Ishikawa (cell line): ENCODE measurements at regions not wholly inside any gene's neighbourhood (a gene's known extent, or its start where the extent isn't known, plus 50 kb on each side); places are given as distances from the start of the nearest gene placed in this dataset.

ENCODE experiments used
- CEBPB ChIP-seq: IDR thresholded peaks from 2 replicates; pipeline ENCODE4 v1.6.1; 2012
- CREB1 ChIP-seq: IDR thresholded peaks from 2 replicates; pipeline ENCODE4 v1.6.1; 2012; ENCODE audit warnings: low read depth
- EP300 ChIP-seq: IDR thresholded peaks from 2 replicates; pipeline ENCODE4 v1.6.1; 2012; ENCODE audit warnings: borderline replicate concordance
- FOXM1 ChIP-seq: IDR thresholded peaks from 2 replicates; pipeline ENCODE4 v1.6.1; 2012; ENCODE audit warnings: low read depth, borderline replicate concordance
- NFIC ChIP-seq: IDR thresholded peaks from 2 replicates; pipeline ENCODE4 v1.6.1; 2012
- RAD21 ChIP-seq: IDR thresholded peaks from 2 replicates; pipeline ENCODE4 v1.6.1; 2012; ENCODE audit warnings: low read depth
- TAF1 ChIP-seq: IDR thresholded peaks from 2 replicates; pipeline ENCODE4 v1.6.1; 2012; ENCODE audit warnings: low read depth, mild to moderate bottlenecking
- TEAD4 ChIP-seq: IDR thresholded peaks from 2 replicates; pipeline ENCODE4 v1.6.1; 2012
- YY1 ChIP-seq: IDR thresholded peaks from 2 replicates; pipeline ENCODE4 v1.6.1; 2012; ENCODE audit warnings: low read depth
- TF ChIP-seq, protein P1 (sequence below): IDR thresholded peaks from 2 replicates; pipeline ENCODE4 v1.6.1; 2012; ENCODE audit warnings: low read depth, mild to moderate bottlenecking
- TF ChIP-seq, protein P2 (sequence below): IDR thresholded peaks from 2 replicates; pipeline ENCODE4 v1.6.1; 2012

DNA sequence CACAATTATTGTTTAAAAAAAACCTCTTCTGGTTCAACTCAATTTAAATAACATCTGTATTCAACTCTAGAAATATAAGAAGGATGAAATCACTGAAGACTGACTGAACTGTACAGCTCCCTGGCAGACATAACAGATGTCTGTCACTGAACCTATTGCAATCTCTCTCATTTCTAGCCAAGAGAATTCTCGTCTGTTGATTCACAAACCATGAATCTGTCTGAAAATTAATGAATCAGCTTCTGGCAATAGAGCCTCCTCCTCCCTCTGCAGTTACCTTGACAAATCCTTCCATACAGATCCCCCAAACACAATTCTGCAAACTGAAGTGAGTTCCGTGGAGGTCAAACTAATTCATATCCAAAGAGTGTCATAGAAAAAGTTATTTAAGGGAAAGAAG is 561.4 kb downstream of the PYDC2 start:
- TF ChIP-seq TEAD4, result no peak
- TF ChIP-seq CEBPB, result no peak
- TF ChIP-seq RAD21, result no peak
- TF ChIP-seq YY1, result no peak
- TF ChIP-seq, protein P1, sequence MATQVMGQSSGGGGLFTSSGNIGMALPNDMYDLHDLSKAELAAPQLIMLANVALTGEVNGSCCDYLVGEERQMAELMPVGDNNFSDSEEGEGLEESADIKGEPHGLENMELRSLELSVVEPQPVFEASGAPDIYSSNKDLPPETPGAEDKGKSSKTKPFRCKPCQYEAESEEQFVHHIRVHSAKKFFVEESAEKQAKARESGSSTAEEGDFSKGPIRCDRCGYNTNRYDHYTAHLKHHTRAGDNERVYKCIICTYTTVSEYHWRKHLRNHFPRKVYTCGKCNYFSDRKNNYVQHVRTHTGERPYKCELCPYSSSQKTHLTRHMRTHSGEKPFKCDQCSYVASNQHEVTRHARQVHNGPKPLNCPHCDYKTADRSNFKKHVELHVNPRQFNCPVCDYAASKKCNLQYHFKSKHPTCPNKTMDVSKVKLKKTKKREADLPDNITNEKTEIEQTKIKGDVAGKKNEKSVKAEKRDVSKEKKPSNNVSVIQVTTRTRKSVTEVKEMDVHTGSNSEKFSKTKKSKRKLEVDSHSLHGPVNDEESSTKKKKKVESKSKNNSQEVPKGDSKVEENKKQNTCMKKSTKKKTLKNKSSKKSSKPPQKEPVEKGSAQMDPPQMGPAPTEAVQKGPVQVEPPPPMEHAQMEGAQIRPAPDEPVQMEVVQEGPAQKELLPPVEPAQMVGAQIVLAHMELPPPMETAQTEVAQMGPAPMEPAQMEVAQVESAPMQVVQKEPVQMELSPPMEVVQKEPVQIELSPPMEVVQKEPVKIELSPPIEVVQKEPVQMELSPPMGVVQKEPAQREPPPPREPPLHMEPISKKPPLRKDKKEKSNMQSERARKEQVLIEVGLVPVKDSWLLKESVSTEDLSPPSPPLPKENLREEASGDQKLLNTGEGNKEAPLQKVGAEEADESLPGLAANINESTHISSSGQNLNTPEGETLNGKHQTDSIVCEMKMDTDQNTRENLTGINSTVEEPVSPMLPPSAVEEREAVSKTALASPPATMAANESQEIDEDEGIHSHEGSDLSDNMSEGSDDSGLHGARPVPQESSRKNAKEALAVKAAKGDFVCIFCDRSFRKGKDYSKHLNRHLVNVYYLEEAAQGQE, result no peak
- TF ChIP-seq NFIC, result peak; percentile 35; the same call in 1 of the 2 replicates
- TF ChIP-seq FOXM1, result no peak
- TF ChIP-seq, protein P2, sequence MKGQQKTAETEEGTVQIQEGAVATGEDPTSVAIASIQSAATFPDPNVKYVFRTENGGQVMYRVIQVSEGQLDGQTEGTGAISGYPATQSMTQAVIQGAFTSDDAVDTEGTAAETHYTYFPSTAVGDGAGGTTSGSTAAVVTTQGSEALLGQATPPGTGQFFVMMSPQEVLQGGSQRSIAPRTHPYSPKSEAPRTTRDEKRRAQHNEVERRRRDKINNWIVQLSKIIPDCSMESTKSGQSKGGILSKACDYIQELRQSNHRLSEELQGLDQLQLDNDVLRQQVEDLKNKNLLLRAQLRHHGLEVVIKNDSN, result no peak
- TF ChIP-seq TAF1, result no peak
- no peak for TF ChIP-seq CREB1
- no peak for TF ChIP-seq EP300
